ENCODE measurements at regions not wholly inside any gene's neighbourhood (a gene's known extent, or its start where the extent isn't known, plus 50 kb on each side); places are given as distances from the start of the nearest gene placed in this dataset.

- H2AFZ ChIP-seq (ENCODE audit: low read depth, low read length): no peak overlapping the region
- H3K4me3 ChIP-seq (ENCODE audit: low read length): no peak overlapping the region
- H3K9ac ChIP-seq (ENCODE audit: low read length): no peak overlapping the region
- no peaks in the 10 kb centered on the region for H4K20me1 ChIP-seq (ENCODE audit: insufficient read depth, low read length)
- no peak for TF ChIP-seq CTCF (IDR thresholded peaks at IDR 0.05; ENCODE audit: low read depth, low read length)
- TF ChIP-seq EZH2phosphoT487 (IDR thresholded peaks at IDR 0.05; ENCODE audit: low read depth): no peak
- H3K4me2 ChIP-seq (ENCODE audit: low read length): no peak overlapping the region
- no peaks in the 10 kb centered on the region for H3K4me1 ChIP-seq (ENCODE audit: low read length)
- no peaks in the 10 kb centered on the region for H3K36me3 ChIP-seq (replicated peaks; ENCODE audit: low read depth, low read length)
- H3K27ac ChIP-seq (ENCODE audit: low read length): no peak overlapping the region
- H3K79me2 ChIP-seq (ENCODE audit: low read length): no peaks in the 10 kb centered on the region
- H3K27me3 ChIP-seq (ENCODE audit: low read depth, low read length): no peaks in the 10 kb centered on the region
- no peaks in the 10 kb centered on the region for H3K9me3 ChIP-seq (ENCODE audit: insufficient read depth, low read length)
Measured at GRCh38 chr2:187252063-187252462, 196.0 kb downstream of the CALCRL start.

- Histone ChIP-seq H4K20me1 (ENCODE audit: insufficient read depth, low read length) (no peaks in the 10 kb centered on the region), H3K27me3 (ENCODE audit: low read depth, low read length) (no peaks in the 10 kb centered on the region), H3K27ac (ENCODE audit: low read length) (no peak overlapping the region), H3K9me3 (ENCODE audit: insufficient read depth, low read length) (no peaks in the 10 kb centered on the region), H3K79me2 (ENCODE audit: low read length) (no peaks in the 10 kb centered on the region), H2AFZ (ENCODE audit: low read depth, low read length) (no peak overlapping the region), H3K4me1 (ENCODE audit: low read length) (no peaks in the 10 kb centered on the region), H3K4me2 (ENCODE audit: low read length) (no peak overlapping the region), H3K4me3 (ENCODE audit: low read length) (no peak overlapping the region), H3K9ac (ENCODE audit: low read length) (no peak overlapping the region), H3K36me3 (replicated peaks; ENCODE audit: low read depth, low read length) (no peaks in the 10 kb centered on the region)
- no peak for TF ChIP-seq CTCF (IDR thresholded peaks at IDR 0.05; ENCODE audit: low read depth, low read length)
- TF ChIP-seq EZH2phosphoT487 (IDR thresholded peaks at IDR 0.05; ENCODE audit: low read depth): no peak
Measured at GRCh38 chr2:187250137-187250536, 197.9 kb downstream of the CALCRL start.

- no peaks in the 10 kb centered on the region for H3K4me1 ChIP-seq (ENCODE audit: low read length)
- H3K36me3 ChIP-seq (replicated peaks; ENCODE audit: low read depth, low read length): no peaks in the 10 kb centered on the region
- no peak overlapping the region for H3K9ac ChIP-seq (ENCODE audit: low read length)
- TF ChIP-seq EZH2phosphoT487 (IDR thresholded peaks at IDR 0.05; ENCODE audit: low read depth) (no peak), CTCF (IDR thresholded peaks at IDR 0.05; ENCODE audit: low read depth, low read length) (no peak)
- no peaks in the 10 kb centered on the region for H3K27me3 ChIP-seq (ENCODE audit: low read depth, low read length)
- no peak overlapping the region for H3K27ac ChIP-seq (ENCODE audit: low read length)
- no peaks in the 10 kb centered on the region for H3K9me3 ChIP-seq (ENCODE audit: insufficient read depth, low read length)
- H3K4me3 ChIP-seq (ENCODE audit: low read length): no peak overlapping the region
- H4K20me1 ChIP-seq (ENCODE audit: insufficient read depth, low read length): no peaks in the 10 kb centered on the region
- no peaks in the 10 kb centered on the region for H3K79me2 ChIP-seq (ENCODE audit: low read length)
- no peak overlapping the region for H3K4me2 ChIP-seq (ENCODE audit: low read length)
- no peak overlapping the region for H2AFZ ChIP-seq (ENCODE audit: low read depth, low read length)
Measured at GRCh38 chr2:187233811-187234210, 214.2 kb downstream of the CALCRL start.

GRCh38 chr2:187232749-187233148 lies 215.3 kb downstream of the CALCRL start:
- Histone ChIP-seq H3K4me1 (ENCODE audit: low read length) (no peaks in the 10 kb centered on the region), H4K20me1 (ENCODE audit: insufficient read depth, low read length) (no peaks in the 10 kb centered on the region), H3K4me2 (ENCODE audit: low read length) (no peak overlapping the region), H3K4me3 (ENCODE audit: low read length) (no peak overlapping the region), H3K27me3 (ENCODE audit: low read depth, low read length) (no peaks in the 10 kb centered on the region), H3K9ac (ENCODE audit: low read length) (no peak overlapping the region), H3K9me3 (ENCODE audit: insufficient read depth, low read length) (no peaks in the 10 kb centered on the region), H2AFZ (ENCODE audit: low read depth, low read length) (no peak overlapping the region), H3K36me3 (replicated peaks; ENCODE audit: low read depth, low read length) (no peaks in the 10 kb centered on the region), H3K27ac (ENCODE audit: low read length) (no peak overlapping the region), H3K79me2 (ENCODE audit: low read length) (no peaks in the 10 kb centered on the region)
- TF ChIP-seq EZH2phosphoT487 (IDR thresholded peaks at IDR 0.05; ENCODE audit: low read depth) (no peak), CTCF (IDR thresholded peaks at IDR 0.05; ENCODE audit: low read depth, low read length) (no peak)

Data from OCI-LY3 (cell line).